GM12878 (cell line): ENCODE measurements at regions not wholly inside any gene's neighbourhood (a gene's known extent, or its start where the extent isn't known, plus 50 kb on each side); places are given as distances from the start of the nearest gene placed in this dataset.

Experiments
- ATAC-seq: fragments of 200-7000 bp; cut with Tn5 transposase; 3 replicates; pipeline ENCODE4 v1.9.1; 2020; ENCODE audit warnings: mild to moderate bottlenecking, moderate library complexity
- BruUV-seq: library from RNA; stranded (reverse); fragments of 400-500 nt; replicated peaks from 2 replicates; lab custom pipeline; 2021; lab: Mats Ljungman, UMichigan
- CTCF ChIA-PET: fragments of 300-600 bp; sonication (Branson Sonifier 250); formaldehyde crosslinking; extraction: SDS; loops from one replicate; lab custom pipeline; 2021; ENCODE audit warnings: inconsistent platforms; lab: Yijun Ruan, JAX
- POLR2A ChIA-PET: fragments of 350-600 bp; formaldehyde crosslinking; extraction: SDS; loops from one replicate; lab custom pipeline; 2021; ENCODE audit warnings: inconsistent platforms; lab: Charles Lee
- RAD21 ChIA-PET: fragments of 300-600 bp; sonication (Branson Sonifier 250); formaldehyde crosslinking; loops from one replicate; lab custom pipeline; 2023; ENCODE audit warnings: antibody characterized with exemption; ENCODE audit not compliant: unreplicated experiment; lab: Charles Lee
- SMC1A ChIA-PET: fragments of 300-600 bp; sonication (Branson Sonifier 250); formaldehyde crosslinking; loops from one replicate; lab custom pipeline; 2023; ENCODE audit not compliant: unreplicated experiment, uncharacterized antibody; lab: Charles Lee
- DNase-seq: peaks from one replicate; pipeline ENCODE4 v3.0.0-alpha.2; 2011; ENCODE audit warnings: low read depth, low spot score
- FAIRE-seq: peaks from 3 replicates; lab custom pipeline; 2011; peaks lifted over from hg19 to GRCh38; lab: Jason Lieb, UNC
- H2AFZ ChIP-seq: 2 replicates; pipeline ENCODE4 v1.6.0; 2011; ENCODE audit warnings: low read depth, low read length, control low read depth; ENCODE audit not compliant: control insufficient read depth
- H3K27ac ChIP-seq: 2 replicates; pipeline ENCODE4 v1.5.1; 2011; ENCODE audit warnings: control low read depth; ENCODE audit not compliant: control insufficient read depth, insufficient read depth
- H3K27me3 ChIP-seq, 2 experiments: replicated peaks in 1 of 2; 2 replicates each; pipeline versions ENCODE4 v1.6.0 to v1.6.1; 2011; ENCODE audit warnings: low read length in 1 of 2; ENCODE audit not compliant: control insufficient read depth in 2 of 2, insufficient read depth in 2 of 2
- H3K36me3 ChIP-seq, 2 experiments: 2 replicates each; pipeline ENCODE4 v1.5.1; 2011; ENCODE audit warnings: low read length in 1 of 2; ENCODE audit not compliant: control insufficient read depth in 2 of 2, insufficient read depth in 2 of 2
- H3K4me1 ChIP-seq: 2 replicates; pipeline ENCODE4 v1.6.1; 2011; ENCODE audit warnings: mild to moderate bottlenecking, low read length, moderate library complexity, mixed read lengths; ENCODE audit not compliant: control insufficient read depth, insufficient read depth
- H3K4me2 ChIP-seq: 2 replicates; pipeline ENCODE4 v1.6.0; 2011; ENCODE audit warnings: control low read depth; ENCODE audit not compliant: control insufficient read depth, insufficient read depth
- H3K4me3 ChIP-seq: fragments of 200-600 bp; sonication (generic); 2 replicates; pipeline ENCODE4 v1.5.1; 2016
- H3K79me2 ChIP-seq: 2 replicates; pipeline ENCODE4 v1.6.0; 2011; ENCODE audit warnings: low read length; ENCODE audit not compliant: control insufficient read depth, insufficient read depth
- H3K9ac ChIP-seq: 2 replicates; pipeline ENCODE4 v1.8.0; 2011; ENCODE audit warnings: low read length, control low read depth, mixed read lengths; ENCODE audit not compliant: control insufficient read depth, insufficient read depth
- H3K9me3 ChIP-seq: replicated peaks from 3 replicates; pipeline ENCODE4 v1.5.1; 2011; ENCODE audit warnings: mild to moderate bottlenecking, low read length; ENCODE audit not compliant: control insufficient read depth, insufficient read depth
- H4K20me1 ChIP-seq: 2 replicates; pipeline ENCODE4 v1.6.0; 2011; ENCODE audit not compliant: control insufficient read depth, insufficient read depth
- ATF7 ChIP-seq: fragments of 450-650 bp; IDR thresholded peaks from 2 replicates; pipeline ENCODE4 v1.6.1; 2016; ENCODE audit warnings: low read depth, mild to moderate bottlenecking
- CBX3 ChIP-seq: fragments of 200-600 bp; sonication (generic); IDR thresholded peaks from 2 replicates; pipeline ENCODE4 v1.6.1; 2016; ENCODE audit warnings: low read depth, borderline replicate concordance
- DPF2 ChIP-seq: fragments of 450-650 bp; IDR thresholded peaks from 2 replicates; pipeline ENCODE4 v1.6.1; 2017; ENCODE audit warnings: mild to moderate bottlenecking
- E2F4 ChIP-seq: IDR thresholded peaks from 2 replicates; pipeline ENCODE4 v1.6.1; 2012; ENCODE audit warnings: low read depth, low read length, improper control_type of control experiment
- EGR1 ChIP-seq, 2 experiments: IDR thresholded peaks; 1 replicate in 1 of 2; 2 replicates in 1 of 2; pipeline ENCODE4 v1.6.1; 2011 to 2012; ENCODE audit warnings: low read depth in 2 of 2, low read length in 2 of 2, borderline replicate concordance in 1 of 2, mild to moderate bottlenecking in 1 of 2, moderate library complexity in 1 of 2
- IKZF1 ChIP-seq: fragments of 450-650 bp; conservative IDR thresholded peaks from 2 replicates; pipeline ENCODE4 v1.6.1; 2017; ENCODE audit warnings: antibody characterized with exemption, mild to moderate bottlenecking
- POLR2AphosphoS5 ChIP-seq: IDR thresholded peaks from 2 replicates; pipeline ENCODE4 v1.6.1; 2011; ENCODE audit warnings: mild to moderate bottlenecking, low read length, inconsistent platforms
- PRDM15 ChIP-seq: fragments of 450-650 bp; formaldehyde crosslinking; IDR thresholded peaks from 2 replicates; pipeline ENCODE4 v1.4.0; 2020; ENCODE audit warnings: mild to moderate bottlenecking, moderate library complexity
- RAD51 ChIP-seq: fragments of 450-650 bp; IDR thresholded peaks from 2 replicates; pipeline ENCODE4 v1.6.1; 2016; ENCODE audit warnings: moderate library complexity, mild to moderate bottlenecking, inconsistent platforms
- RCOR1 ChIP-seq: conservative IDR thresholded peaks from 2 replicates; pipeline ENCODE4 v1.6.1; 2012; ENCODE audit warnings: low read depth, low read length, improper control_type of control experiment
- RELA ChIP-seq: fragments of 450-650 bp; IDR thresholded peaks from 2 replicates; pipeline ENCODE4 v1.8.0; 2014; ENCODE audit warnings: borderline replicate concordance; ENCODE audit not compliant: partially characterized antibody
- YY1 ChIP-seq: IDR thresholded peaks from 2 replicates; pipeline ENCODE4 v1.6.1; 2011; ENCODE audit warnings: low read depth, mild to moderate bottlenecking, low read length
- WGBS: methylation state at CpG from one replicate; pipeline ENCODE4 v1.1.6; 2016; ENCODE audit warnings: low lambda C conversion rate; ENCODE audit not compliant: insufficient replicate concordance, insufficient coverage; ENCODE audit errors: missing lambda C conversion rate; 5-methylcytosine and 5-hydroxymethylcytosine counted together
- in situ Hi-C: fragments of 300-500 bp; cut with MboI; formaldehyde crosslinking; loops from 9 replicates; pipeline ENCODE4 v1.14.3; 2018; ENCODE audit warnings: mixed read lengths
- intact Hi-C: fragments of 100-400 bp; cut with micrococcal nuclease; formaldehyde crosslinking; loops from one replicate; pipeline ENCODE4 v1.14.2; 2022; ENCODE audit not compliant: unreplicated experiment
- TF ChIP-seq, protein P1 (sequence below): fragments of 450-650 bp; IDR thresholded peaks from 2 replicates; pipeline ENCODE4 v1.6.1; 2016; ENCODE audit warnings: mild to moderate bottlenecking, moderate library complexity, borderline replicate concordance

- TF ChIP-seq ATF7, result no peak
- TF ChIP-seq, all 136 proteins: peak for 0
These were observed 290.7 kb upstream of the PPARGC1A start (continued) for GRCh38 chr4:24180586-24180985.

GRCh38 chr4:24179201-24179840 is 289.5 kb upstream of the PPARGC1A start:
- 5% methylated on average over 4 of the region's 4 CpGs for WGBS
- no peak overlapping the region for H3K9ac ChIP-seq
- H3K27ac ChIP-seq, result no peak overlapping the region
- no TSS peak for BruUV-seq
- no peak overlapping the region for H3K4me2 ChIP-seq
- no peaks in the 10 kb centered on the region for H3K36me3 ChIP-seq
- intact Hi-C loops, result no loop called here
- no peaks in the 10 kb centered on the region for H3K9me3 ChIP-seq
- no peaks in the 10 kb centered on the region for H3K27me3 ChIP-seq
- no peaks in the 10 kb centered on the region for H4K20me1 ChIP-seq
- no peak overlapping the region for H3K4me3 ChIP-seq
- no peak for FAIRE-seq
- no peak overlapping the region for H2AFZ ChIP-seq
- H3K4me1 ChIP-seq, result no peaks in the 10 kb centered on the region
- in situ Hi-C loops, result no loop called here
- no peaks in the 10 kb centered on the region for H3K79me2 ChIP-seq
- DNase-seq, result no peak
- CTCF ChIA-PET, result no interaction called here
- POLR2A ChIA-PET, result no interaction called here
- RAD21 ChIA-PET, result no interaction called here
- no peak for ATAC-seq
- SMC1A ChIA-PET, result no interaction called here
- no peak for TF ChIP-seq EGR1 (IDR thresholded peaks at IDR 0.05; ENCODE audit: borderline replicate concordance in 1 of 2, low read depth in 2 of 2, low read length in 2 of 2)
- no peak for TF ChIP-seq POLR2AphosphoS5
- TF ChIP-seq YY1, result no peak
- TF ChIP-seq, protein P1, sequence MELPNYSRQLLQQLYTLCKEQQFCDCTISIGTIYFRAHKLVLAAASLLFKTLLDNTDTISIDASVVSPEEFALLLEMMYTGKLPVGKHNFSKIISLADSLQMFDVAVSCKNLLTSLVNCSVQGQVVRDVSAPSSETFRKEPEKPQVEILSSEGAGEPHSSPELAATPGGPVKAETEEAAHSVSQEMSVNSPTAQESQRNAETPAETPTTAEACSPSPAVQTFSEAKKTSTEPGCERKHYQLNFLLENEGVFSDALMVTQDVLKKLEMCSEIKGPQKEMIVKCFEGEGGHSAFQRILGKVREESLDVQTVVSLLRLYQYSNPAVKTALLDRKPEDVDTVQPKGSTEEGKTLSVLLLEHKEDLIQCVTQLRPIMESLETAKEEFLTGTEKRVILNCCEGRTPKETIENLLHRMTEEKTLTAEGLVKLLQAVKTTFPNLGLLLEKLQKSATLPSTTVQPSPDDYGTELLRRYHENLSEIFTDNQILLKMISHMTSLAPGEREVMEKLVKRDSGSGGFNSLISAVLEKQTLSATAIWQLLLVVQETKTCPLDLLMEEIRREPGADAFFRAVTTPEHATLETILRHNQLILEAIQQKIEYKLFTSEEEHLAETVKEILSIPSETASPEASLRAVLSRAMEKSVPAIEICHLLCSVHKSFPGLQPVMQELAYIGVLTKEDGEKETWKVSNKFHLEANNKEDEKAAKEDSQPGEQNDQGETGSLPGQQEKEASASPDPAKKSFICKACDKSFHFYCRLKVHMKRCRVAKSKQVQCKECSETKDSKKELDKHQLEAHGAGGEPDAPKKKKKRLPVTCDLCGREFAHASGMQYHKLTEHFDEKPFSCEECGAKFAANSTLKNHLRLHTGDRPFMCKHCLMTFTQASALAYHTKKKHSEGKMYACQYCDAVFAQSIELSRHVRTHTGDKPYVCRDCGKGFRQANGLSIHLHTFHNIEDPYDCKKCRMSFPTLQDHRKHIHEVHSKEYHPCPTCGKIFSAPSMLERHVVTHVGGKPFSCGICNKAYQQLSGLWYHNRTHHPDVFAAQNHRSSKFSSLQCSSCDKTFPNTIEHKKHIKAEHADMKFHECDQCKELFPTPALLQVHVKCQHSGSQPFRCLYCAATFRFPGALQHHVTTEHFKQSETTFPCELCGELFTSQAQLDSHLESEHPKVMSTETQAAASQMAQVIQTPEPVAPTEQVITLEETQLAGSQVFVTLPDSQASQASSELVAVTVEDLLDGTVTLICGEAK, result no peak
- no peak for TF ChIP-seq CBX3
- no peak for TF ChIP-seq DPF2
- no peak for TF ChIP-seq RELA
- TF ChIP-seq E2F4, result no peak
- no peak for TF ChIP-seq RCOR1
- no peak for TF ChIP-seq IKZF1
- TF ChIP-seq PRDM15 (CRISPR knock-in tag), result no peak
- no peak for TF ChIP-seq RAD51
